SK-N-SH (cell line): ENCODE measurements at regions not wholly inside any gene's neighbourhood (a gene's known extent, or its start where the extent isn't known, plus 50 kb on each side); places are given as distances from the start of the nearest gene placed in this dataset.

ENCODE experiments used
- CTCF ChIA-PET: fragments of 300-600, 350-600 bp; formaldehyde crosslinking; extraction: SDS; loops from one replicate; lab custom pipeline; 2021; lab: Yijun Ruan, JAX
- POLR2A ChIA-PET: fragments of 350-600 bp; sonication (Branson Sonifier 250); formaldehyde crosslinking; extraction: SDS; loops from one replicate; lab custom pipeline; 2020; ENCODE audit warnings: antibody characterized with exemption, inconsistent platforms; lab: Yijun Ruan, JAX
- DNase-seq: peaks from one replicate; pipeline ENCODE4 v3.0.0; 2012
- H2AFZ ChIP-seq: fragments of 200-600 bp; sonication (generic); 2 replicates; pipeline ENCODE4 v1.8.1; 2016; ENCODE audit warnings: antibody characterized with exemption, mild to moderate bottlenecking, low read depth
- H3F3A ChIP-seq: fragments of 200-600 bp; sonication (generic); replicated peaks from 2 replicates; pipeline ENCODE3; 2016; ENCODE audit warnings: antibody characterized with exemption, mild to moderate bottlenecking; ENCODE audit not compliant: insufficient read depth
- H3K27ac ChIP-seq, 2 experiments: fragments of 200-500 bp in 1 of 2; fragments of 200-600 bp in 1 of 2; sonication (Bioruptor generic) in 1 of 2; sonication (generic), shearing (Covaris generic) in 1 of 2; 2 replicates each; pipeline versions ENCODE4 v1.5.1 to v1.6.1; 2014 to 2016; ENCODE audit warnings: low read depth in 2 of 2, inconsistent platforms in 1 of 2, low read length in 1 of 2, mild to moderate bottlenecking in 1 of 2, mixed read lengths in 1 of 2
- H3K27me3 ChIP-seq: fragments of 200-600 bp; sonication (generic), shearing (Covaris generic); 2 replicates; pipeline ENCODE4 v1.6.1; 2016; ENCODE audit warnings: mixed run types; ENCODE audit not compliant: insufficient read depth
- H3K36me3 ChIP-seq, 2 experiments: fragments of 200-500 bp in 1 of 2; fragments of 200-600 bp in 1 of 2; sonication (Bioruptor generic) in 1 of 2; sonication (generic) in 1 of 2; replicated peaks in 1 of 2; 2 replicates each; pipeline versions ENCODE3 to v1.5.1; 2014 to 2016; ENCODE audit warnings: low read length in 1 of 2, mild to moderate bottlenecking in 1 of 2; ENCODE audit not compliant: insufficient read depth in 2 of 2, control insufficient read depth in 1 of 2
- H3K4me1 ChIP-seq, 2 experiments: fragments of 200-500 bp in 1 of 2; fragments of 200-600 bp in 1 of 2; sonication (Bioruptor generic) in 1 of 2; sonication (generic), shearing (Covaris generic) in 1 of 2; 2 replicates each; pipeline versions ENCODE4 v1.5.1 to v1.6.1; 2014 to 2016; ENCODE audit warnings: low read depth in 1 of 2, low read length in 1 of 2, mixed run types in 1 of 2; ENCODE audit not compliant: insufficient read depth in 2 of 2, control insufficient read depth in 1 of 2
- H3K4me2 ChIP-seq: fragments of 200-600 bp; sonication (generic), shearing (Covaris generic); 2 replicates; pipeline ENCODE4 v1.6.1; 2017; ENCODE audit warnings: mixed run types
- H3K4me3 ChIP-seq, 2 experiments: fragments of 200-500 bp in 1 of 2; fragments of 200-600 bp in 1 of 2; sonication (Bioruptor generic) in 1 of 2; sonication (generic), shearing (Covaris generic) in 1 of 2; 2 replicates each; pipeline versions ENCODE4 v1.5.1 to v1.8.1; 2014 to 2016; ENCODE audit warnings: low read depth in 2 of 2, inconsistent platforms in 1 of 2, low read length in 1 of 2, mild to moderate bottlenecking in 1 of 2, mixed read lengths in 1 of 2, moderate library complexity in 1 of 2
- H3K79me2 ChIP-seq: fragments of 200-600 bp; sonication (generic); 2 replicates; pipeline ENCODE4 v1.8.1; 2017; ENCODE audit warnings: mild to moderate bottlenecking; ENCODE audit not compliant: insufficient read depth
- H3K9ac ChIP-seq: fragments of 200-600 bp; sonication (generic); 2 replicates; pipeline ENCODE4 v1.6.1; 2017; ENCODE audit warnings: mixed run types
- H3K9me2 ChIP-seq: fragments of 200-600 bp; sonication (generic); 2 replicates; pipeline ENCODE4 v1.6.1; 2017; ENCODE audit warnings: mixed run types
- H3K9me3 ChIP-seq: fragments of 200-600 bp; sonication (generic); 2 replicates; pipeline ENCODE4 v1.6.1; 2017; ENCODE audit warnings: mixed run types, mild to moderate bottlenecking, moderate library complexity
- H4K20me1 ChIP-seq: fragments of 200-600 bp; sonication (generic); 2 replicates; pipeline ENCODE4 v1.6.1; 2017; ENCODE audit warnings: mild to moderate bottlenecking, mixed run types; ENCODE audit not compliant: insufficient read depth
- CHD2 ChIP-seq: fragments of 150-350 bp; IDR thresholded peaks from 2 replicates; pipeline ENCODE4 v1.6.1; 2018; ENCODE audit warnings: low read length; ENCODE audit not compliant: partially characterized antibody
- GABPA ChIP-seq: IDR thresholded peaks from 2 replicates; pipeline ENCODE4 v1.4.0; 2012; ENCODE audit warnings: low read depth, mild to moderate bottlenecking
- GATA2 ChIP-seq: sonication (generic); formaldehyde crosslinking; IDR thresholded peaks from 2 replicates; pipeline ENCODE4 v1.5.0; 2020; ENCODE audit warnings: mild to moderate bottlenecking, missing genetic modification reagents
- MXI1 ChIP-seq: IDR thresholded peaks from 2 replicates; pipeline ENCODE4 v1.6.1; 2012; ENCODE audit warnings: mild to moderate bottlenecking, low read depth, low read length, improper control_type of control experiment
- NFIC ChIP-seq: IDR thresholded peaks from 2 replicates; pipeline ENCODE4 v1.4.0; 2012; ENCODE audit warnings: borderline replicate concordance
- RXRA ChIP-seq: IDR thresholded peaks from 2 replicates; pipeline ENCODE4 v1.4.0; 2012; ENCODE audit warnings: low read depth, mild to moderate bottlenecking, borderline replicate concordance
- SIN3A ChIP-seq: IDR thresholded peaks from 2 replicates; pipeline ENCODE4 v1.6.1; 2012; ENCODE audit warnings: low read depth, mild to moderate bottlenecking, low read length, moderate library complexity, borderline replicate concordance
- YY1 ChIP-seq: IDR thresholded peaks from 2 replicates; pipeline ENCODE4 v1.4.0; 2012; ENCODE audit warnings: low read depth, mild to moderate bottlenecking
- WGBS: methylation state at CpG from one replicate; pipeline ENCODE4 v1.1.6; 2017; ENCODE audit warnings: low lambda C conversion rate; 5-methylcytosine and 5-hydroxymethylcytosine counted together
- TF ChIP-seq, protein P1 (sequence below): IDR thresholded peaks from 2 replicates; pipeline ENCODE4 v1.6.1; 2012; ENCODE audit warnings: mild to moderate bottlenecking, low read depth, low read length, moderate library complexity
- TF ChIP-seq, protein P2 (sequence below): fragments of 150-350 bp; IDR thresholded peaks from 2 replicates; pipeline ENCODE4 v1.6.1; 2017; ENCODE audit warnings: antibody characterized with exemption, low read length, low read depth, borderline replicate concordance
- TF ChIP-seq, protein P3 (sequence below): fragments of 150-350 bp; IDR thresholded peaks from 2 replicates; pipeline ENCODE4 v1.6.1; 2016; ENCODE audit warnings: mild to moderate bottlenecking, low read depth, low read length
- TF ChIP-seq, protein P4 (sequence below): IDR thresholded peaks from 2 replicates; pipeline ENCODE4; 2012

DNA sequence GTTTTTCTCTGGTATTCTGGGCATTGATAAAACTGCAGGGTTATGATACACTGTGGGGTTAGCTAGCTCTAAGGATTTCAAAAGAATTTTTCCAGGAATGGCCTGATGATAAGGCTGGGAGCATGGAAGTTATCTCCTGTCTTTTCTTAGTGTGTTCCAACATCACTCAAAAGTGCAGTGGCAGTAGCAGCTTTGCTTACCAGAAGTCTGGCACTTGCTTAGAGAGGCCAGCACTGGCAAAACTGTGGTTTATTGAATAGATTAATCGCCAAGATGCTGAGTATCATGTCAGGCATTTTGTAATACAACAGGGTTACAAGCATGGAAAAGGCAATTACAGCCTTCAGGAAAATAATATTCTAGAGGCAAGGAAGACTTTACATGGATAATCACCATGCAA lies 719.5 kb upstream of the GJE1 start (continued):
- TF ChIP-seq, protein P1, sequence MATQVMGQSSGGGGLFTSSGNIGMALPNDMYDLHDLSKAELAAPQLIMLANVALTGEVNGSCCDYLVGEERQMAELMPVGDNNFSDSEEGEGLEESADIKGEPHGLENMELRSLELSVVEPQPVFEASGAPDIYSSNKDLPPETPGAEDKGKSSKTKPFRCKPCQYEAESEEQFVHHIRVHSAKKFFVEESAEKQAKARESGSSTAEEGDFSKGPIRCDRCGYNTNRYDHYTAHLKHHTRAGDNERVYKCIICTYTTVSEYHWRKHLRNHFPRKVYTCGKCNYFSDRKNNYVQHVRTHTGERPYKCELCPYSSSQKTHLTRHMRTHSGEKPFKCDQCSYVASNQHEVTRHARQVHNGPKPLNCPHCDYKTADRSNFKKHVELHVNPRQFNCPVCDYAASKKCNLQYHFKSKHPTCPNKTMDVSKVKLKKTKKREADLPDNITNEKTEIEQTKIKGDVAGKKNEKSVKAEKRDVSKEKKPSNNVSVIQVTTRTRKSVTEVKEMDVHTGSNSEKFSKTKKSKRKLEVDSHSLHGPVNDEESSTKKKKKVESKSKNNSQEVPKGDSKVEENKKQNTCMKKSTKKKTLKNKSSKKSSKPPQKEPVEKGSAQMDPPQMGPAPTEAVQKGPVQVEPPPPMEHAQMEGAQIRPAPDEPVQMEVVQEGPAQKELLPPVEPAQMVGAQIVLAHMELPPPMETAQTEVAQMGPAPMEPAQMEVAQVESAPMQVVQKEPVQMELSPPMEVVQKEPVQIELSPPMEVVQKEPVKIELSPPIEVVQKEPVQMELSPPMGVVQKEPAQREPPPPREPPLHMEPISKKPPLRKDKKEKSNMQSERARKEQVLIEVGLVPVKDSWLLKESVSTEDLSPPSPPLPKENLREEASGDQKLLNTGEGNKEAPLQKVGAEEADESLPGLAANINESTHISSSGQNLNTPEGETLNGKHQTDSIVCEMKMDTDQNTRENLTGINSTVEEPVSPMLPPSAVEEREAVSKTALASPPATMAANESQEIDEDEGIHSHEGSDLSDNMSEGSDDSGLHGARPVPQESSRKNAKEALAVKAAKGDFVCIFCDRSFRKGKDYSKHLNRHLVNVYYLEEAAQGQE: no peak

DNA sequence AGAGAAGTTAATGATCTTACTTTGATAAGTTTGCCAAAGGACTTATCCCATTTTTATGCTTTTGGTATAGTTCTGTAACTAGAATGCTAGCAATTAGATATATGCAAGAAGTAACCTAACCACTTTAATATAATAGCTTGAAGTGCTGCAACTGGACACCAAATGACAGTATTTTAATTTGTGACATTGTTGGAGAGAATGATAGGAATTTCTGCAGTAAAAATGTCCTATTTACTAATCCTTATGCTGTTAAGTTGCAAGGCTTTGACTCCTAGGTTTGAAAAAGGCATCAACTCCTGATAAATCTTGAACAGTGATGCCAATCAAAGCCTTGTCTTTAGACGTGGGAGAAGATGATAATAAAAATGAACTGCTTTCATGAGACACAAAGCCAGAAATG lies 726.0 kb upstream of the GJE1 start:
- DNase-seq: no peak
- no peak overlapping the region for H3K27ac ChIP-seq
- TF ChIP-seq GATA2: no peak
- TF ChIP-seq NFIC: no peak
- no peak for TF ChIP-seq YY1
- TF ChIP-seq GABPA: no peak
- TF ChIP-seq, protein P1: no peak
- TF ChIP-seq, protein P2, sequence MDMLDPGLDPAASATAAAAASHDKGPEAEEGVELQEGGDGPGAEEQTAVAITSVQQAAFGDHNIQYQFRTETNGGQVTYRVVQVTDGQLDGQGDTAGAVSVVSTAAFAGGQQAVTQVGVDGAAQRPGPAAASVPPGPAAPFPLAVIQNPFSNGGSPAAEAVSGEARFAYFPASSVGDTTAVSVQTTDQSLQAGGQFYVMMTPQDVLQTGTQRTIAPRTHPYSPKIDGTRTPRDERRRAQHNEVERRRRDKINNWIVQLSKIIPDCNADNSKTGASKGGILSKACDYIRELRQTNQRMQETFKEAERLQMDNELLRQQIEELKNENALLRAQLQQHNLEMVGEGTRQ: no peak
- TF ChIP-seq, protein P3, sequence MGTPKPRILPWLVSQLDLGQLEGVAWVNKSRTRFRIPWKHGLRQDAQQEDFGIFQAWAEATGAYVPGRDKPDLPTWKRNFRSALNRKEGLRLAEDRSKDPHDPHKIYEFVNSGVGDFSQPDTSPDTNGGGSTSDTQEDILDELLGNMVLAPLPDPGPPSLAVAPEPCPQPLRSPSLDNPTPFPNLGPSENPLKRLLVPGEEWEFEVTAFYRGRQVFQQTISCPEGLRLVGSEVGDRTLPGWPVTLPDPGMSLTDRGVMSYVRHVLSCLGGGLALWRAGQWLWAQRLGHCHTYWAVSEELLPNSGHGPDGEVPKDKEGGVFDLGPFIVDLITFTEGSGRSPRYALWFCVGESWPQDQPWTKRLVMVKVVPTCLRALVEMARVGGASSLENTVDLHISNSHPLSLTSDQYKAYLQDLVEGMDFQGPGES: no peak
- TF ChIP-seq, protein P4, sequence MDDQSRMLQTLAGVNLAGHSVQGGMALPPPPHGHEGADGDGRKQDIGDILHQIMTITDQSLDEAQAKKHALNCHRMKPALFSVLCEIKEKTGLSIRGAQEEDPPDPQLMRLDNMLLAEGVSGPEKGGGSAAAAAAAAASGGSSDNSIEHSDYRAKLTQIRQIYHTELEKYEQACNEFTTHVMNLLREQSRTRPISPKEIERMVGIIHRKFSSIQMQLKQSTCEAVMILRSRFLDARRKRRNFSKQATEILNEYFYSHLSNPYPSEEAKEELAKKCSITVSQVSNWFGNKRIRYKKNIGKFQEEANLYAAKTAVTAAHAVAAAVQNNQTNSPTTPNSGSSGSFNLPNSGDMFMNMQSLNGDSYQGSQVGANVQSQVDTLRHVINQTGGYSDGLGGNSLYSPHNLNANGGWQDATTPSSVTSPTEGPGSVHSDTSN: no peak
- TF ChIP-seq MXI1: no peak
- no peak for TF ChIP-seq RXRA
- TF ChIP-seq SIN3A: no peak
- no peak for TF ChIP-seq CHD2
- TF ChIP-seq, all 33 proteins: peak for 0
- no peaks in the 10 kb centered on the region for H3K27me3 ChIP-seq
- H3K4me1 ChIP-seq: no peaks in the 10 kb centered on the region; a peak in 1 of 4 replicates
- H3K36me3 ChIP-seq: no peaks in the 10 kb centered on the region
- no peaks in the 10 kb centered on the region for H3K79me2 ChIP-seq
- H3K4me2 ChIP-seq: no peak overlapping the region
- no peaks in the 10 kb centered on the region for H3K9me2 ChIP-seq
- POLR2A ChIA-PET: no interaction called here
- H3K9ac ChIP-seq: no peak overlapping the region
- CTCF ChIA-PET: no interaction called here
- WGBS: 26% methylated on average over 1 of the region's 1 CpG
- peak overlapping the region; percentile 31; the same call in 1 of the 2 replicates for H2AFZ ChIP-seq
- H3K4me3 ChIP-seq: no peak overlapping the region
- no peaks in the 10 kb centered on the region for H3F3A ChIP-seq
- H4K20me1 ChIP-seq: no peaks in the 10 kb centered on the region
- no peaks in the 10 kb centered on the region; the same call in 1 of the 2 replicates for H3K9me3 ChIP-seq
